SK-N-SH (cell line): ENCODE measurements at regions not wholly inside any gene's neighbourhood (a gene's known extent, or its start where the extent isn't known, plus 50 kb on each side); places are given as distances from the start of the nearest gene placed in this dataset.
"Not testable (repeated sequence)": the region's sequence is repeated elsewhere in the genome, so short reads cannot be mapped to it uniquely, and the experiment has no call there.

Experiments used
- POLR2AphosphoS5 ChIP-seq: IDR thresholded peaks from 2 replicates; pipeline ENCODE4 v1.6.1; 2012; ENCODE audit warnings: low read depth, low read length
- TF ChIP-seq, protein P1 (sequence below): fragments of 200-600 bp; sonication (generic); IDR thresholded peaks from 2 replicates; pipeline ENCODE4 v1.6.1; 2017; ENCODE audit warnings: antibody characterized with exemption, mild to moderate bottlenecking, moderate library complexity
- TF ChIP-seq, protein P2 (sequence below): fragments of 150-350 bp; IDR thresholded peaks from 2 replicates; pipeline ENCODE4 v1.6.1; 2017; ENCODE audit warnings: antibody characterized with exemption, low read length, low read depth, borderline replicate concordance

DNA sequence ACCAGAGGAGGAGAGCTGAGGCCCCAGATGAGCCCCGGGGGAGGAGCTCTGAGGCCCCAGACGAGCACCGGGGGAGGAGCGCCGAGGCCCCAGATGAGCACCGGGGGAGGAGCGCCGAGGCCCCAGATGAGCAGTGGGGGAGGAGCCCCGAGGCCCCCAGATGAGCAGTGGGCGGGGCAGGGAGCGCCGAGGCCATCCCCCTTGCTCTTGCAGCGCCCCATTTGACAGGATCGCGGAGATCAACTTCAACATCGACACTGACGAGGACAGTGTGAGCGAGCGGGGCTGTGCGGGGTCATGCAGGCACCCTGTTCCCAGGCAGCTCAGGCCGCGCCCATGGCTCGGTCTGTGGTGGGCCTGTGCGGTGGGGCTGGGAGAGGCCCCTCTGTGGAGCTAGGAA is 199.6 kb downstream of the LIPI start:
- TF ChIP-seq, protein P1, sequence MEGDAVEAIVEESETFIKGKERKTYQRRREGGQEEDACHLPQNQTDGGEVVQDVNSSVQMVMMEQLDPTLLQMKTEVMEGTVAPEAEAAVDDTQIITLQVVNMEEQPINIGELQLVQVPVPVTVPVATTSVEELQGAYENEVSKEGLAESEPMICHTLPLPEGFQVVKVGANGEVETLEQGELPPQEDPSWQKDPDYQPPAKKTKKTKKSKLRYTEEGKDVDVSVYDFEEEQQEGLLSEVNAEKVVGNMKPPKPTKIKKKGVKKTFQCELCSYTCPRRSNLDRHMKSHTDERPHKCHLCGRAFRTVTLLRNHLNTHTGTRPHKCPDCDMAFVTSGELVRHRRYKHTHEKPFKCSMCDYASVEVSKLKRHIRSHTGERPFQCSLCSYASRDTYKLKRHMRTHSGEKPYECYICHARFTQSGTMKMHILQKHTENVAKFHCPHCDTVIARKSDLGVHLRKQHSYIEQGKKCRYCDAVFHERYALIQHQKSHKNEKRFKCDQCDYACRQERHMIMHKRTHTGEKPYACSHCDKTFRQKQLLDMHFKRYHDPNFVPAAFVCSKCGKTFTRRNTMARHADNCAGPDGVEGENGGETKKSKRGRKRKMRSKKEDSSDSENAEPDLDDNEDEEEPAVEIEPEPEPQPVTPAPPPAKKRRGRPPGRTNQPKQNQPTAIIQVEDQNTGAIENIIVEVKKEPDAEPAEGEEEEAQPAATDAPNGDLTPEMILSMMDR = not testable (repeated sequence)
- TF ChIP-seq POLR2AphosphoS5 = not testable (repeated sequence)
- TF ChIP-seq, protein P2, sequence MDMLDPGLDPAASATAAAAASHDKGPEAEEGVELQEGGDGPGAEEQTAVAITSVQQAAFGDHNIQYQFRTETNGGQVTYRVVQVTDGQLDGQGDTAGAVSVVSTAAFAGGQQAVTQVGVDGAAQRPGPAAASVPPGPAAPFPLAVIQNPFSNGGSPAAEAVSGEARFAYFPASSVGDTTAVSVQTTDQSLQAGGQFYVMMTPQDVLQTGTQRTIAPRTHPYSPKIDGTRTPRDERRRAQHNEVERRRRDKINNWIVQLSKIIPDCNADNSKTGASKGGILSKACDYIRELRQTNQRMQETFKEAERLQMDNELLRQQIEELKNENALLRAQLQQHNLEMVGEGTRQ = not testable (repeated sequence)
